Uterus (tissue), 3 donors: ENCODE measurements at regions not wholly inside any gene's neighbourhood (a gene's known extent, or its start where the extent isn't known, plus 50 kb on each side); places are given as distances from the start of the nearest gene placed in this dataset.

Source experiments
- DNase-seq, 2 donors: peaks; one replicate each; pipeline ENCODE4 v3.0.0-alpha.2; 2019 to 2020
- H3K27ac ChIP-seq, 2 donors: fragments of 200-600 bp; sonication (generic); 1 replicate in 1 of 2; 2 replicates in 1 of 2; pipeline ENCODE4 v1.5.1; 2016 to 2018
- H3K27me3 ChIP-seq, 2 donors: fragments of 200-600 bp; sonication (generic); one replicate each; pipeline ENCODE4 v1.5.1; 2018 to 2019; ENCODE audit warnings: control low read depth in 1 of 2
- H3K36me3 ChIP-seq, 2 donors: fragments of 200-600 bp; sonication (generic); one replicate each; pipeline ENCODE4 v1.5.1; 2019; ENCODE audit warnings: control low read depth in 1 of 2
- H3K4me1 ChIP-seq, 2 donors: fragments of 200-600 bp; sonication (generic); one replicate each; pipeline ENCODE4 v1.5.1; 2018 to 2019; ENCODE audit warnings: control low read depth in 1 of 2
- H3K4me3 ChIP-seq, 2 donors: fragments of 200-600 bp; sonication (generic); 1 replicate in 1 of 2; 2 replicates in 1 of 2; pipeline ENCODE4 v1.5.1; 2018 to 2019; ENCODE audit warnings: mild to moderate bottlenecking in 1 of 2
- H3K9me3 ChIP-seq, 2 donors: fragments of 200-600 bp; sonication (generic); one replicate each; pipeline ENCODE4 v1.5.1; 2019; ENCODE audit warnings: control low read depth in 1 of 2
- CTCF ChIP-seq, 4 experiments: fragments of 200-600 bp in 2 of 4; fragments of 450-650 bp in 2 of 4; sonication (generic) in 2 of 4; IDR thresholded peaks; one replicate each; pipeline ENCODE4 v1.5.1; 2016 to 2019; ENCODE audit warnings: antibody characterized with exemption in 4 of 4, mild to moderate bottlenecking in 2 of 4, moderate library complexity in 1 of 4
- POLR2A ChIP-seq, 2 donors: fragments of 450-650 bp; IDR thresholded peaks; one replicate each; pipeline ENCODE4 v1.6.1; 2016; ENCODE audit warnings: antibody characterized with exemption in 2 of 2, mild to moderate bottlenecking in 1 of 2, moderate library complexity in 1 of 2
- intact Hi-C: fragments of 100-400 bp; cut with DNase I; formaldehyde crosslinking; loops from one replicate; pipeline ENCODE4 v1.15.1; 2023; ENCODE audit warnings: low total_unique reads
- donor health status: DM: yes; HTN: yes; CAD: no.

GRCh38 chr11:35071722-35072121 lies 67.2 kb upstream of the CD44 start:
- TF ChIP-seq CTCF (IDR thresholded peaks at IDR 0.05) (no peak), POLR2A (IDR thresholded peaks at IDR 0.05) (no peak)
- intact Hi-C loops: no loop called here
- no peak for DNase-seq
- Histone ChIP-seq H3K27me3 (no peaks in the 10 kb centered on the region), H3K9me3 (no peaks in the 10 kb centered on the region), H3K27ac (no peak overlapping the region), H3K4me3 (no peak overlapping the region), H3K4me1 (no peaks in the 10 kb centered on the region), H3K36me3 (no peaks in the 10 kb centered on the region)

- intact Hi-C loops: no loop called here
- no peak for TF ChIP-seq CTCF (IDR thresholded peaks at IDR 0.05)
- TF ChIP-seq POLR2A (IDR thresholded peaks at IDR 0.05): no peak
- no peaks in the 10 kb centered on the region for H3K4me1 ChIP-seq
These were observed 65.1 kb upstream of the CD44 start for GRCh38 chr11:35073691-35074419.

GRCh38 chr11:35076201-35077100 lies 62.5 kb upstream of the CD44 start:
- Histone ChIP-seq H3K27ac (peak overlapping the region in 1 of 2 donors; percentile 46), H3K27me3 (no peaks in the 10 kb centered on the region), H3K36me3 (no peaks in the 10 kb centered on the region), H3K4me3 (no peak overlapping the region), H3K4me1 (no peaks in the 10 kb centered on the region), H3K9me3 (no peaks in the 10 kb centered on the region)
- intact Hi-C loops: no loop called here
- no peak for DNase-seq
- no peak for TF ChIP-seq CTCF (IDR thresholded peaks at IDR 0.05)
- TF ChIP-seq POLR2A (IDR thresholded peaks at IDR 0.05): no peak

More at GRCh38 chr11:35073691-35074419, 65.1 kb upstream of the CD44 start:
- Histone ChIP-seq H3K27ac (peak overlapping the region in 1 of 2 donors; percentile 52), H3K36me3 (no peaks in the 10 kb centered on the region), H3K4me3 (no peak overlapping the region), H3K27me3 (no peaks in the 10 kb centered on the region), H3K9me3 (no peaks in the 10 kb centered on the region)
- no peak for DNase-seq

DNA sequence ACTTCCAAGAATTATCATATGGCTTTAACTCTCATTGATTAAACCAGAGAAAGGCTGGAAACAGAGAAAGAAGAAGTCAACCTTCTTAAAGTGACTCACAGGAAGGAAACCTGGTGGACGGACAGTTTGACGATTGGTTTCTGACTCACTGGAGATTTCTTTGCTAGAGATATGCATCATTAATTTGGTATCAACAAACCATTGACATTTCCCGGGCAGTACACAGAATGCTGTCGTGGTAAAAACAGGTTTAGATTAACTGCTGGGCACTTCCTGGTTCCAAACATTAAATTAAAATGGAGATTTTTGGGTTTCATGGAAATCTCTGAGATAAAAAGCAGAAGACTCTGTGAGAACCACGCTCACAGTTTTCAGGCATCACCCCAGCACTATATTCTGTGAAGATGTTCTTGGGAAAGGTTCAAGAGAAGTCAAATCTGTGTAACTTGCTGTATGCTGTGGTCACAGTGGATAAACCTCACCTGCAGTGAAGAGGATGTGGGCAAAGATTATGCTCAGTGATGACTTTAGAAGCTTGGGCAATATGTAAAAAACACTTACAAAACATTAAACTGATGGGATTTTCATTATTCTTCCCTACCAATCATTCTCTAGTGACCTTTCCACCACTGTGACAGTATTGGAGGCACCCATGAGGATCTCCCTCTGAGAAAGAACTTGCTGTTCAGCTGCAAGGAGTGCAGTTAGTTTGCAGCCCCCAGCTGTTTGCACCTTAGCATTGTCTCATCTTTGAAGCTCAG lies 61.1 kb upstream of the CD44 start:
- intact Hi-C loops: no loop called here
- Histone ChIP-seq H3K9me3 (no peaks in the 10 kb centered on the region), H3K4me1 (peaks cover 0 to 7% of the 10 kb centered on the region in 2 donors), H3K27ac (peak overlapping the region; percentile 4 to 46), H3K27me3 (no peaks in the 10 kb centered on the region), H3K36me3 (no peaks in the 10 kb centered on the region), H3K4me3 (no peak overlapping the region)
- TF ChIP-seq CTCF (IDR thresholded peaks at IDR 0.05) (no peak), POLR2A (IDR thresholded peaks at IDR 0.05) (no peak)
- DNase-seq: no peak
